ENCODE measurements at regions not wholly inside any gene's neighbourhood (a gene's known extent, or its start where the extent isn't known, plus 50 kb on each side); places are given as distances from the start of the nearest gene placed in this dataset.
"Not testable (repeated sequence)": the region's sequence is repeated elsewhere in the genome, so short reads cannot be mapped to it uniquely, and the experiment has no call there.

DNA sequence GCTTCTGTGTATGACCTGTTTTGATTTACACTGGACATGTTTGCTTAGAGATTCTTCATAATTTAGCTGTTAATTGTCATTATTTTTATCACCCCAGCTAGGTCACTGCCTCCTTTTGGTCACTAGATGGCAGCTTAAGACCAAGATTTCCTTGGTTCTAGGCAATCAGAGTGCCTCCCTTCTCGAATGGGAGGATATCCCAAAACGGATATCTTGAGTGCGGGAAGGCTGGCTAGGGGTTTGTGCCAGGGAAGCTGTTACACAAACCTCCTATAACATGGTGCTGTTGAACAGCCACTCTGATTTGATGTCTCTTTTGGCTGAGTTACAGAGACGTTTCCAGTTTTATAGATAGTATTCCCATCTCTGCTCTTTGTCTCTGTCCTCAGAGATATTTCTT lies 283.5 kb downstream of the S1PR1 start:
- DNase-seq (ENCODE audit: low read depth in 3 of 3, low spot score in 2 of 3): peak; percentile 9 to 41 (median 21)

DNA sequence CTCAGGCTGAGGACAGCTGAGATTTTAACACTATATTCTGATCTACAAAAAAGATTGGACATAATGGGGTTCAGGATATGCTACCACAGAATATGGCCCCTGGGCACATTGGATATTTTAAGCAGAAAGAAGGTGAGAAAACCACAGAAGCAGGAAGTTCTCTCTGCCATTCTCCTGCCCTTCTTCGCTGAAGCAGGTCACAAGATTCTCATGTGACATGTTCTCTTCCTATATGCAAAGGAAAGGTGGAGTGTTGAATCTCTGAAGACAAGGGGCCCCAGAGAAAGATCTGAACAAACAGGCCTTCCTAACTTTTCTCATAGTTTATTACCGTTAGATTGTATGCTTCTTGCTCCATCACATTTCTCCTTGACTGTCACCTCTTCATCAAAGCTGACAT lies 285.7 kb downstream of the S1PR1 start:
- DNase-seq (ENCODE audit: low read depth in 3 of 3, low spot score in 2 of 3): no peak

DNA sequence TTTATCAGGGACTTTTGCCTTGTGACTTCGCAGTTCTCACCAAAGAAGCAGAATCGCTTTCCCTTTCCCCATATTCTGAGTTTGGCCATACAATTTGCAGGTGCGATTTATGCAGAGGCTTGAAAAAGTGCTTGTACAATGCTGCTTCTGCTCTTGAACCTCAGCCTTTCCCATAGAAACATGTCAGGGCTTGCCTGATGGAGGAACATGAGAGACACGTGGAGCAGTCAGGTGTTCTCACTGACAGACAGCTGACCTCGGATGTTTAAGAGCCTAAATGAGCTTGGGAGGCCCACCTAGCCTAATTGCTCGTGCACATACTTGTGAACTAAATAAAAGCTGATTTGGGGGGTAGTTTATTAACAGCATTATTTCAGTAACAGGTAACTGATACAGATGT lies 290.0 kb downstream of the S1PR1 start:
- no peak for DNase-seq (ENCODE audit: low read depth in 3 of 3, low spot score in 2 of 3)

DNA sequence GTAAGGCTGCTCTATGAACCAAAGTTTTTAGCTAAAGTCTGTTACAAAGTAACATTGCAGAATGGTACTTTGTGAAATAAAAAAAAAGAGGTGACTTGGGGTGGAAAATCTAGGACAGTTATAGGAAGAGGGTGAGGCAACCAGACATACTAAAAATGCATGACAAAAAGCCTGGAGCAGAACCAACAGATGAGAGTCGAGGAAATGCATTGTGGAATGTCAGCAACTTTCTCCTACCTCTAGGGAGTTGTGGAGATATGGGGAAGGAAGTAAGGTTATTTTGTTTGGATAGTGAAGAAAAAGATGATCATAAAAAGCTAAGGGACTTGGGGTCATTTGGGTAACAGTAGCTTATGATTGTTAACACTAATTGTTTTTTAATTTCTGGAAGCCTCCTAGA lies 295.6 kb downstream of the S1PR1 start:
- DNase-seq (ENCODE audit: low read depth in 3 of 3, low spot score in 2 of 3): no peak

DNA sequence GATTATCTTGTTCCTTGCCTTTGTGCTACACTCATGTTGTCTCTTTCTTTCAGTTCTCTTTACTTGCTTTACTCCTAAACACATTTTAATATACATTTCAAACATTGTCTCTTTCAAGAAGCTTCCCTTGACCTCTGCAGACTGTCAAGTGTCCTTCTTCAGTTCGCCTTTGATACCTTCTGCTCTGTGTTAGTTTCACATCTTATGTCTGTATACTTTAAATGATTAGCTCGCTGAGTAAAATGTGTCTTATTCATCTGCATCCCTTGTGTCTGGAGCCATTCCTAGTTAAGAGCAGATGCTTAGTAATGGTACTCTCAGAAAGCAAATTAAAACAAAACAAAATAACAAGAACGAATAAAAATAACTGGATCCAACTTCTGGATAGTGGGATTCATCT lies 303.3 kb downstream of the S1PR1 start:
- DNase-seq (ENCODE audit: low read depth in 3 of 3, low spot score in 2 of 3): no peak

DNA sequence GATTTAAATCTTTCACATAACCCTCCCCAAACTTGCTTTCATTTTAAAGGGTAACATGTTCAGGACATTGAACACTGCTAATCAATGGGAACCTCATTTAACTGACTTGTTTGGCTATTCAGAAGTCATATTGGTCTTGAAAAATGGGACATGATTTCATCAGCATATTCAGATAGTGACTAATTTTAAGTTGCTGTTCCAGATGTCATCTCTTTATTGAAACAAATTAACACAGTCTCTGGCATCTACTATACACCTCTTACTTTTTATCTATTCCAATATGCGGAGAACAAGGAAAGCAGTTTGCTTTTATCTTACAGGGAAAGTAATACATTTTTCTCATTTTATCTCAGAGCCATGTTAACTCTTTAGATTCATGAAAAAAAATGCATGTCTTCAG lies 310.1 kb downstream of the S1PR1 start:
- DNase-seq (ENCODE audit: low read depth in 3 of 3, low spot score in 2 of 3): no peak

DNA sequence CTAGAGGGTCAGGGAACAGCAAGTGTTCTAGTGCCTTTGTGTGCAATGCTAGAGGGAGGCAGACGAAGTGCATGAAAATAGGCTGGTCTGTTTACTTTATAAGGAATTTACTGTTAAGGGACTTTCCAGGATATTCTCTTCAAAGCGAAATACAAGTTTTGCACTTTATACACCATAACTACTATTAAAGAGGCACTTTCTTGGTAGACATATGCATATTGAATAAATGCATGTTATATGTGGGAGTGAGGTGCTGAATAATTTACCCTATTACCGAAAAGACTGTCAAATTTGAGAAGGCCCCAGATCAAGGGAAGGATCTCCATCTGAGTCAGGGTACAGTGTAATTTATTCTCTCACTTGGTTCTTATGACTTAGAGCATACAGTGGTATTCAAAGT lies 310.5 kb downstream of the S1PR1 start:
- no peak for DNase-seq (ENCODE audit: low read depth in 3 of 3, low spot score in 2 of 3)

DNA sequence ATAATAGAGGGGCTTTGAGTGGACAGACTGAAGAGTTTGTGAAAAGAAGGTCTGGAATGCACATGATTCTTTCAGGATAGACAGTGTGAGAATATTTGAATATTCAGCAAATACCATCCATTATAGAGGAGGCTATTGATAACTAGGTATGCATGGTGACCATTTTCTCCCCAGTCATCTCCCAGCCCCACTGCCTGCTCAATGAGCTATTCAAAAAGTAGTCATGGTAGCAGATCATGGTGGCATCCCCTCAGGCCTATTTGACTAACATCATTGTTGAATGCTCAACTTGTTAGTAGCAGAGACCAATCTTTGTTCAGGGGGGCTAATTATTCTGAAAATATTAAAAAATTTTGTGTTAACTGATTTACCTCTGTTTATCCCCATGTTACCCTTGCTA lies 311.6 kb downstream of the S1PR1 start:
- DNase-seq (ENCODE audit: low read depth in 3 of 3, low spot score in 2 of 3): no peak

DNA sequence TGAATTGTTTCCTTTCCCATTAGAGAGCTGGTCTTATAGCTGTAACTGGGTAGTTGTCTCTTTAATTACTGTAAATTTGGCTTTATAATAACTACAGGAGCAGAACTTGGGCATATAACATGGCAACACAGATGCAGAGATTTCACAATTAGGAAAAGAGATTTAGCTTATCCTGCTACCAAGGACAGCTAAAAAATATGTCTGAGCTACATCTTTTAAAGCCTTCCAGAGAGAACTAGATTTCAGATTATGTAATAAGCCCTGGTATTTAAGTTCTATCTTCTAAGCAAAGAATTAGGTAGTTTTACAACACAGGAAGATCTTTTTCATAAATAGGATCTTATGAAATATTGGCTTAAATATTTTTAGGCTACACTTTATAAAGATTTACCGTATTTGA lies 313.8 kb downstream of the S1PR1 start:
- no peak for DNase-seq (ENCODE audit: low read depth in 3 of 3, low spot score in 2 of 3)

DNA sequence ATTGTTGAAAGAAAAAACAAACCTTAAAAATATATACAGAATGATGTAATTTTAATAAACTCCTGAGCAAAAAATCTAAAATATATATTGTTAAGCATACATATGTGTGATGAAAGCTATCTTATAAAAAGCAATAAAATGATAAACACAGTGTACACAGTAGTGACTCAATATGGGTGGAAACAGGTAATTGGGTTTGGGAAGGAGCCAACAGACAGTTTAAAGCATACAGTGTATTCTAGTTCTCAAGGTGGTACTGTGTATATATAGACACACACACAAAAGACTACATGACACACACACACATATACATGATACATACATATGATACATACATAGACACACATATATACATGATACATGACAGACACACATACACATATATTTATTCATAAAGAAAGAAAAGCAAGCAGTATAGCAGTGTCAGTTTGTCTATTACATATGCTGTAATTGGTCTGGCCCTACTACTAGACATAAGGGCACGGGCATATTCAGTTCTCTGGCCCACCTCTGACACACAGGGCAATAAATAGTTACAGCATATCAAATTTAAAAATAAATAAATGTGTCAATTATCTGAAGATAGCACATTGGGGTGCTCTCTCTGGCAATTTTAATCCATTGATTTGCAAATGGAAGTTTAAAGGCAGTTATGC lies 330.2 kb downstream of the S1PR1 start:
- no peak for DNase-seq (ENCODE audit: low read depth in 3 of 3, low spot score in 2 of 3)

DNA sequence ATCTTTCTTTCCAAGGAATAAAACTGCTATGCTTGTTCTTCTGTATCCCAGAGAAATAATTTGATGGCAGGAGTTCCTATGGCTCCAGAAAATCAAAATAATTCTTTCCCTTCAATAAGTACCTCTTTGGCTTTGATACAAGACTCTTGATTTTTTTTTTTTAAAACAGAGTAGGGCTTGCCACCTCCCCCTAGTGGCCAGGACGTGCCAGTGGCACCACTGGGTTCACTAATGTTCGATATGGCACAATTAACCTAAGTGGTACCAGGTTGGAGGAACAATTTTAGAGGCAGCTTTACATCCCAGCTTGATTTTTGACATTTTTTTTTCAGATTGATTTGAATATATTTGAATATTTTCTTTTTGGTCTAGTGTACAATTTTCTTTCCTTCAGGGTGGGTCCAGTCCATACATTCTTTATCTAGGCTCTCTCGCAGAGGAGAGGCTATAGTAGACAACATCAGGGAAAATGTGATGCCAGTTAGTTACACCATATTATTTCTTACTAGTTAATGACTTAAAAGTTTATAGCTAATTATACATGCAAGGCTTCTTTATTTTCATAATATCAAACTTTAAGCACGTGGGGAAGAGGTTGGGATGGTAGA lies 330.9 kb downstream of the S1PR1 start:
- DNase-seq (ENCODE audit: low read depth in 3 of 3, low spot score in 2 of 3): no peak

DNA sequence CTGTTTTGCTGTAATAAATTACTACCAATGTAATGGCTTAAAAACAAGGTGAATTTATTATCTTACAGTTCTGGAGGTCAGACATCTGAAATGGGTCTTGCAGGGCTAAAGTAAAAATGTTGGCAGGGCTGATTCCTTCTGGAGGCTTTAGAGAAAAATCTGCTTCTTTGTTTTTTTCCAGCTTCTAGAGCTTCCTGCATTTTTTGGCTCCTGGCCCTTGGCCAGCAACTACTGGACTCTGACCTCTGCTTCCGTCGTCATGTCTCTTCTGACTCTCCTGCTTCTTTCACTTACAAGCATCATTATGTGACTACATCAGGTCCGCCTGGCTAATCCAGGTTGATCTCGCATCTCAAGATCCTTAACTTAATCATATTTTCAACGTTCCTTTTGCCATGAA lies 350.9 kb downstream of the S1PR1 start:
- DNase-seq (ENCODE audit: low read depth in 3 of 3, low spot score in 2 of 3): peak; percentile 44 to 59 (median 53)

DNA sequence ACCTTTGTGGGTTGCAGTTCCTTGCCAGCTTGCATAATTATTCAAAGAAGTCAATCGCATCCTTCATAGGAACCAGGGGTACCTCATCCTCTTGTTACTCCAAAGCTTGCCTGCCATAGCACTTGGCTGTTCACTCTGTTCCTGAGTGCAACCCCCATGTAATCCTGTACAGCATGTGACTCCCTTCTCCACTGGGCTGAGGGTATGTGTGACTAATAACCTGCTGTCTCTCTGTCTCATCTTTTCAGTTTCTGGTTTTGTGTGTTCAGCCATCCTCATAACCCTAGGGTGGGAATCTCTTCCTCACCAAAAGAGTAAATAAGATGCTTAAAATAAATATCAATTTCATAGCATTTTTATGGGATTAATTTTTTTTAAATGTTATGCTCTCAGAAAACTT lies 351.9 kb downstream of the S1PR1 start:
- DNase-seq (ENCODE audit: low read depth in 3 of 3, low spot score in 2 of 3): no peak

DNA sequence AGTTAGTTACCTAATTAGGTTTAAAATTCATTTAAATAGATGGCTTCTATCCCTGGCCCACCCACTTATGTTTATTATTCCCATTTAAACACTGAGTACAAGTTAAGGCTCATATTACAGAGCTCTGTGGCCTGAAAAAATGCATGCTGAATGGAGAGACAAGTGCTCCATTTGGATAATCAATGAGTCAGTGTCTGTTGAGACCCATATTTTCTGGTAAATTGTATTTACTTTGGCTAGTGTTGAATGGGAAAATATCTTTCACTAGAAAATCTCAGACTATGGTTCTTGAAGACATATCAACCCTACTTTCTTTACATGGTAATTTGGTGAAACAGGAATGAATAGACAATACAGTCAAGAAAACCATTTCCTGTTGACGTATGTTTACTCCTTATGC lies 356.0 kb downstream of the S1PR1 start:
- DNase-seq (ENCODE audit: low read depth in 3 of 3, low spot score in 2 of 3): no peak

DNA sequence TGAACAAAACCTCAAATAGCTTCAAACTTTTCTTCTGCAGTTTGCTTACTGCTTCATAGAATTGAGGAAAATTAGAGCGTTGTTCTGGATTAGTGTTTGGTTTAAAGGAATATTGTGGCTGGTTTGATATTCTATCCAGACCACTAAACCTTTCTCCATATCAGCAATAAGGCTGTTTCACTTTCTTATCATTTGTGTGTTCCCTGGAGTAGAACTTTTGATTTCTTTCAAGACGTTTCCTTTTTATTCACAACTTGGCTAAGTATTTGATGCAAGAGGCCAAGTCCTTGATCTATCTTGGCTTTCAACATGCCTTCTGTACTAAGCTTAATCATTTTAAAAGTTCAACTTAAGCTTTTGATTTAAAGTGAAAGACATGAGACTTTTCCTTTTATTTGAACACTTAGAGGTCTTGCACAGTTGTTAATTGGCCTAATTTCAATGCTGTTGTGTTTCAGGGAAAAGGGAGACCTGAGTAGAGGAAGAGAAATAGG lies 359.1 kb downstream of the S1PR1 start:
- no peak for DNase-seq (ENCODE audit: low read depth in 3 of 3, low spot score in 2 of 3)

DNA sequence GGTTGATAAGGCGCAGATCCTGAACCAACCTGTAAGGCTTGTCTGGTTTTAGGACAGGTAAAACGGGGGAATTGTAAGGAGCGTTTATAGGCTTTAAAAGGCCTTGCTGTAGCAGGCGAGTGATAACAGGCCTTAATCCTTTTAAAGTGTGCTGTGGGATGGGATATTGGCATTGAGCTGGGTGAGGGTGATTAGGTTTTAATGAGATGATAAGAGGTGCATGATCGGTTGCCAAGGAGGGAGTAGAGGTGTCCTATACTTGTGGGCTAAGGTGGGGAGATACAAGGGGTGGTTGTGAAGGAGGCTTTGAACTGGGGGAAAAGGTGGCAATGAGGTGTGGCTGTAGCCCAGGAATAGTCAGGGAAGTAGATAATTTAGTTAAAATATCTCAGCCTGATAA lies 363.8 kb downstream of the S1PR1 start:
- not testable (repeated sequence) for DNase-seq (ENCODE audit: low read depth in 3 of 3, low spot score in 2 of 3)

DNA sequence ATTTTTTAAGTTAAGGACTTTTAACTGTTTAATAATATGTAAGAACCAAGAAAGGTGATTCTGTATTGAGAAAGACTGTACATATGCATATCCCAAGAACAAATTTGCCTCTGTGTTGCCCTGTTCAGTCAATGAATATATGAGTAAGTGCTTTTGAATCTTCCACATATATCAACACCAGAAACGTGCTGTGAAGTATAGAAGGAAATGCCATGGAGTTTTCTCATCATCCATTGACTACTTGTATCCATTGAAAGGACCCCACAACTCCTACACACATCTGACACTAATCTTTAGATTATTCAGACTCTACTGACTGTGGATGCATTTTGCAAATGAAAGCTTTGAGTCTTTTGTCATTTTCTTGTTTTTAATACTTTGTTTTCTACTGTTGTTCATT lies 366.9 kb downstream of the S1PR1 start:
- no peak for DNase-seq (ENCODE audit: low read depth in 3 of 3, low spot score in 2 of 3)

DNA sequence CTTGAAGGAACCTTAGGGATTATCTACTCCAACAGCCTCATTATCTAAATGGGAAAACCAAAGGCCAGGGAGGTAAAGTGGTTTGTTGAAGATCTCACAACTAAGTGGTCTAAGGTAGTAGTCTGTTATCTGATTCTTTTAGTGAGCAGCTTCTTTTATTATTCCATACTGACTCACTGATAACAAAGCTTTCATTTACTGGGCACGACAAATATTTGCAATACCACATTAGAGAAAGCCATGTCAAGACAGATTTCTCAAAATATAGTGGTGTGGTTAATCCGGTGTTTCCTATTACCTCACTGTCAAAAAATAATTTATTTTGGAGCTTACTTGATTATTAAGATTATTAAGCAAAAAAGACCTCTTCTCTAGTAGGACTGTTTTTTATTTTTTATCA lies 369.1 kb downstream of the S1PR1 start:
- no peak for DNase-seq (ENCODE audit: low read depth in 3 of 3, low spot score in 2 of 3)

DNA sequence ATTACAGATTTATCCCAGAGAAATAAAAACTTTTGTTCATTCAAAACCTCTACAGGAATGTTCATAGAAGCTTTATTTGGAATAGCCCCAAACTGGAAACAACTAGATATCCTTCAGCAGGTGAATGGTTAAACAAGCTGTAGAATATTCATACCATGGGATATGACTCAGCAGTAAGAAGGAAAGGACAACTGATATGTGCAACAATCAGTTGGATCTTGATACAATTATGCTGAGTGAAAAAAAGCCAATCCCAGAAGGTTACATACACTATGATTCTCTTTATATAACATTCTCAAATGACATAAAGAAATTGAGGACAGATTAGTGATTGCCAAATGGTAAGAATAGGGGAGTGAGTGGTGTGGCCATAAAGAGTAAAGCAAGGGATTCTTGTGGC lies 376.7 kb downstream of the S1PR1 start:
- no peak for DNase-seq (ENCODE audit: low read depth in 3 of 3, low spot score in 2 of 3)

DNA sequence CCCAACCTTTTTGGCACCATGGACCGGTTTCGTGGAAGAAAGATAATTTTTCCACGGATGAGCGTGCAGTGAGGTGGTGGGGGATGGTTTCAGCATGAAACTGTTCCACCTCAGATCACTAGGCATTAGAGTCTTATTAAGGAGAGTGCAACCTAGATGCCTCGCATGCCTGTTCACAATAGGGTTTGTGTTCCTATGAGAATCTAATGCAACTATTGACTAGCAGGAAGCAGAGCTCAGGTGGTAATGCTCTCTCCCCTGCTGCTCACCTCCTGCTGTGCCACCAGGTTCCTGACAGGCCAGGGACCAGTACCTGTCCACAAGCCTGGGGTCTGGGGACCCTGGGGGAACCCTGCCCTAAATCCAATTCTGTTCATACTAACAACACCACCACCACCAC lies 377.8 kb downstream of the OLFM3 start:
- no peak for DNase-seq (ENCODE audit: low read depth in 3 of 3, low spot score in 2 of 3)

DNA sequence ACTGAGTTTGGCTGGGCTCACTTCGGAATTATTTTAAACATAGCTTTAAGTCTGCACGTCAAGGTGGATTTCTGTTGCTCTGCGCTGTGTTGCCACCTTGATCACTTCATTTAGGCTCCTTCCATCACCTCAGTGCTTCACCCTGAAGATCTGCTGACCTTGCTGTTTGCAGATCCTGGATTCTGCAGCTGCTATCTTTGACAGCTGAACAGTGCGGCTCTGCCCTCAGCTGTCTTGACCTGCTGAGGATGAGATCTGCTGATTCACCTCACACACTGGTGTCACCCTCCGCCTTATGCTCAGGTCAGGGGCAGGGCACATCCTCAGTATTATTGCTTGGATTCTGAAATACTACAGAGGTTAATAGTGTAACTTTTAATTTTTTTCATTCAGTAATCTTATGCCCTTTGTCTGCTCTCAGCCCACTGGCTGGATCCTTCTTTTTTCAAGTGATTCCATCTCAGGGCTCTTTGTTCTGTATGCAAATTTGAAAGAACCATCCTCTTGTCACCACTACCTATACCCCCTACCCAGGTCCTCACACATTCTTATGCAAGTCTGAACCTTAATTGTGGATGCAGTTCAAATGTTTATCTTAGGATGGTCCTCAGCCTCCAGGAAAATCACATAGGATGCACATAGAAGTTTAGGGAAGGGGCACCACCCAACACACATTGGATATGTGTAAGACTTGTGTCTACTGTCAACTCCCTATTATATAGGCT lies 364.0 kb downstream of the OLFM3 start:
- no peak for DNase-seq (ENCODE audit: low read depth in 3 of 3, low spot score in 2 of 3)

DNA sequence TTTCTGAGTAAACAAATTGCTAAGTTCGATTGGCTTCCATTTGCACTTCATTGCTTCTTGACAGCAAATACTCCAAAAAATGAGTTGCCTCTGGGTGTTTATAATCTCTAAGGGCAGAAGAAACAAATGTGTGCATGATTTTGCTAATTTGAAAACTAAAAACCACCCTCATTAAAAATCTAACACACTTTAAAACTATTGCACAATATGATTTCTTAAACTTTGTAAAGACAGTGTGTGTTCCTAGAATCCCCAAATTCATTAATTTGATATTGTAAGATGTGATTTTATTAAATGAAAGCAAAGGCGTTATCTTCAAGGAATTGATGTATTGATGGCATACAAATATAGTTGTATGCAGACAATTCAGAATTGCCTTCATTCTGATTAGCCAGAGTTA lies 350.9 kb downstream of the OLFM3 start:
- DNase-seq (ENCODE audit: low read depth in 3 of 3, low spot score in 2 of 3): no peak

Data from right renal cortex interstitium (tissue), 3 donors.